AG04449 (cell line): ENCODE measurements at regions not wholly inside any gene's neighbourhood (a gene's known extent, or its start where the extent isn't known, plus 50 kb on each side); places are given as distances from the start of the nearest gene placed in this dataset.

Source experiments
- CTCF ChIA-PET: fragments of 350-600 bp; formaldehyde crosslinking; extraction: SDS; loops from one replicate; lab custom pipeline; 2021; ENCODE audit warnings: antibody characterized with exemption; lab: Yijun Ruan, JAX
- POLR2A ChIA-PET: fragments of 400-600, 350-600 bp; formaldehyde crosslinking; extraction: SDS; loops from one replicate; lab custom pipeline; 2020; ENCODE audit warnings: antibody characterized with exemption, inconsistent platforms; lab: Yijun Ruan, JAX
- DNase-seq: peaks from one replicate; pipeline ENCODE4 v3.0.0-alpha.2; 2010; ENCODE audit warnings: low read depth, low spot score
- H3K4me3 ChIP-seq: 2 replicates; pipeline ENCODE4 v1.5.1; 2011; ENCODE audit warnings: low read depth, mild to moderate bottlenecking, control low read depth, low read length
- TF ChIP-seq, protein P1 (sequence below): IDR thresholded peaks from one replicate; pipeline ENCODE4 v1.5.1; 2011; ENCODE audit warnings: mild to moderate bottlenecking, moderate library complexity, low read length, control low read depth, inconsistent platforms; ENCODE audit not compliant: insufficient read depth; ENCODE audit errors: missing control alignments

DNA sequence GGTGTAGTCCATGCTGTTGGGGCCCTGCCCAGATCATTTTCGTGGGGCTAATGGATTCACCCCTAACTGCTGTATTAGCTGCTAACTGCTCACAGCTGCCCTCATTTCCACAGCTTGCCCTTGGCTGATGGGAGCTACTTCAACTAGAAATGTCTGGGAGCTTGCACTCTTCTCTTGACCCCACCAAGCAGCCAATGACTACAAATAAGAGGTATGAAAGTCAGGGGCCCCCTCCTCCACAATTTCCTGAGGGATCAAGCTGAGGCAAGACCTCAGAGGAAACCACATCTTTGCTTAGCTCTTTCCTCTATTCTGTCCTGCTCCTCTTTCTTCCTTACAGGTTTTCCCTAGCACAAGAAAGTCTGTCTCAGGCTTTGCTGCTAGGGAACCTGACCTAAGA is 397.5 kb downstream of the MLLT3 start:
- no peak for DNase-seq
- TF ChIP-seq, protein P1, sequence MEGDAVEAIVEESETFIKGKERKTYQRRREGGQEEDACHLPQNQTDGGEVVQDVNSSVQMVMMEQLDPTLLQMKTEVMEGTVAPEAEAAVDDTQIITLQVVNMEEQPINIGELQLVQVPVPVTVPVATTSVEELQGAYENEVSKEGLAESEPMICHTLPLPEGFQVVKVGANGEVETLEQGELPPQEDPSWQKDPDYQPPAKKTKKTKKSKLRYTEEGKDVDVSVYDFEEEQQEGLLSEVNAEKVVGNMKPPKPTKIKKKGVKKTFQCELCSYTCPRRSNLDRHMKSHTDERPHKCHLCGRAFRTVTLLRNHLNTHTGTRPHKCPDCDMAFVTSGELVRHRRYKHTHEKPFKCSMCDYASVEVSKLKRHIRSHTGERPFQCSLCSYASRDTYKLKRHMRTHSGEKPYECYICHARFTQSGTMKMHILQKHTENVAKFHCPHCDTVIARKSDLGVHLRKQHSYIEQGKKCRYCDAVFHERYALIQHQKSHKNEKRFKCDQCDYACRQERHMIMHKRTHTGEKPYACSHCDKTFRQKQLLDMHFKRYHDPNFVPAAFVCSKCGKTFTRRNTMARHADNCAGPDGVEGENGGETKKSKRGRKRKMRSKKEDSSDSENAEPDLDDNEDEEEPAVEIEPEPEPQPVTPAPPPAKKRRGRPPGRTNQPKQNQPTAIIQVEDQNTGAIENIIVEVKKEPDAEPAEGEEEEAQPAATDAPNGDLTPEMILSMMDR = no peak
- POLR2A ChIA-PET = no interaction called here
- CTCF ChIA-PET = no interaction called here
- H3K4me3 ChIP-seq = no peak overlapping the region

DNA sequence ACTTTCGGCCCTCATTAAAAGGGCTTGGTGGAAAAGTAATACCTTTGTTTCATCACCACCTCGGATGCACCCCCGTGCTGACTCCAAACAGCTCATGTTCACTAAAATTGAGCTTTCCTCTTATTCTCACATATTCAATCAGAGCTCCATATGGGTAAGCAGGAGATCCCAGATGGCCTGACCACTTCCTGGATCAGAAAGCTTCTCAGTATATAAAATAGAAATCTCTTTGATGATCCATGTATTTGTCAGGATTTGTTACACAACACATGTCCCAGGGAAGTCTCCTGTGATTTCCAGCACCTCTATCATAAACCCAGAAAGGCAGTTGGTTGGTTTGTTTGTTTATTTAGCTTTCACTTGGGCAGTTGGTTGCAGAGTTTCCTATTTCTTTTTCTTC is 402.0 kb downstream of the MLLT3 start:
- POLR2A ChIA-PET = no interaction called here
- DNase-seq = no peak
- no peak overlapping the region for H3K4me3 ChIP-seq
- TF ChIP-seq, protein P1 = no peak
- CTCF ChIA-PET = no interaction called here

DNA sequence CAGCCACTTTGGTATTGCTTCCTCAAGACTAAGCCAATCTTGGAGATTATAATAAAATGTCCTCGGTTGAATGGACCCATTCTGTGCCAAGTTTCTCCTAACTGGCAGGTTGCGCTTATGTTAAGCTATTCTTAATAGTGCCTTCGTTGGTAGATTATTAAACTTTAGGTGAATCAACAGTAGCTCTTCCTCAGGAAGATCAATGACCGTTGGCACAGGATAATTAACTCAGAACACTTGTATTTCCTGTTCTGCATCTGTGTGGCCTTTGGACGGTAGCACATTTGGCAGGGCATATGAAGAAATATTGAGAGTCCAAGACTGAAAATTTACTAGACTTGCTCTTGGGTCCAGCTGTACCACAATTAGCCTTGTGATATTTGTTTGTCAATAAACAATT is 402.9 kb downstream of the MLLT3 start:
- TF ChIP-seq, protein P1 = no peak
- ChIA-PET POLR2A (no interaction called here), CTCF (no interaction called here)
- no peak for DNase-seq
- H3K4me3 ChIP-seq = no peak overlapping the region

DNA sequence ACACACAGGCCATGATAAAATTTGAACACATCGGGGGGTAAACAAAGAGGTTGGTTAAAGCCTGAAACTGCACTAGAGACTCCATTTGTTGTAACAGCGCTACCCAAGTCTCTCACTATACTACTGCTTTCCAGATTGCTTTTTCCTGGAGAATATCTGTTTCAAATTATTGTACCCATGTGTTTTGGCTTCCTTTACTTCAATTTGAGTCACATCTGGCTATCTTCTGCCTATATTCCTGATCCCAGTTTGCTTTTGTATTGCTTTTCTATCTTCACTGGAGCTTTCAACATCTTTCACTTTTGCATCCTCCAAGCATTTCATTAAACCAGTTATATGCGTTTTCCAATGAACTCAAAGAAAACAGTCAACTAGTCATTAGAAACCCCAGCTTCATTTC is 404.7 kb downstream of the MLLT3 start:
- ChIA-PET CTCF (no interaction called here), POLR2A (no interaction called here)
- DNase-seq = no peak
- H3K4me3 ChIP-seq = no peak overlapping the region
- TF ChIP-seq, protein P1 = no peak

DNA sequence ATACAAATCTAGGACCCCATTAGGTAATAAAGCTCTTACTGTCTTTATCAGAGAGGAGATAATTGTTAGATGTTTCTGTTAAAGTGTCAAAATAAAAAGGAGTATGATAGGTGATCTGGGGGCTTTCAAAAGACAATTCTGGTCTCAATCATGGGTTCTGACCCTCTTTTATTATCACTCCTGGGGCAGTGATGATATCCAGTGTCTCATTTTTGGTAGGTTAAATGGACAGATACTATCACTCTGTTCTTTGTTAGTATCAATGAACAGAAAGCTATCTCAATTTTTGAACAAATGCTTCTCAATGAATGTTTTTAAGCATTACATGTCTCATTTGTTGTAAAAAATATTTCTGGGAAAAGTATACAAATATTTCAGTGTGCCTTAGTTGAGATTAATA is 405.9 kb downstream of the MLLT3 start:
- no peak overlapping the region for H3K4me3 ChIP-seq
- ChIA-PET CTCF (no interaction called here), POLR2A (no interaction called here)
- no peak for DNase-seq
- TF ChIP-seq, protein P1 = no peak

DNA sequence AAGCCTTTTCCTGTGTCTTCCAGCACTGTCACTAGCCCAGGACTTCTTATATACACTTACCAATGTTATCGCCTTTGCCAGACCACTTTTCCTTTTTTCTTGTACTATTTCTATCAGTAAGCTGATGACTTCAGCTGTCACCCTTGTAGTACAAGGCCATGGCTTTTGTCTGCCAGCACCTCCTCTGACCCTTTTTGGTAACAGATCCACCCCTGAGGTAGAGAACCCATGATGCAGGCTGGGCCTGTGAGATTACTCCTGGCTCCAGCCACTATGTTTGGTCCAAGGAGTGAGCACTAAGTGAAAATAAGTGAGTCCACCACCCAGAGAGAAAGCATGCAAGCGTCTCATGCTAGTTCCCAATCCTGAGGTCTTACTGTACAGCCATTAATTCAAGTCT is 406.7 kb downstream of the MLLT3 start:
- ChIA-PET POLR2A (no interaction called here), CTCF (no interaction called here)
- TF ChIP-seq, protein P1 = no peak
- no peak overlapping the region for H3K4me3 ChIP-seq
- no peak for DNase-seq
